Activated CD4-positive, alpha-beta T cell treated with anti-CD3 and anti-CD28 coated beads, Interleukin-2, amount 50 U/mL, for 24 hours (primary cell): ENCODE measurements at regions not wholly inside any gene's neighbourhood (a gene's known extent, or its start where the extent isn't known, plus 50 kb on each side); places are given as distances from the start of the nearest gene placed in this dataset.

Experiments used
- DNase-seq, 2 donors: peaks; one replicate each; pipeline ENCODE4 v3.0.0-alpha.2; 2020; ENCODE audit warnings: low read depth in 1 of 2, low spot score in 1 of 2

- no peak for DNase-seq
Measured at GRCh38 chr12:124459852-124460645, 107.4 kb downstream of the NCOR2 start.

GRCh38 chr12:124458992-124459851 lies 108.2 kb downstream of the NCOR2 start:
- DNase-seq, result no peak

GRCh38 chr12:124458220-124458991 lies 109.0 kb downstream of the NCOR2 start:
- no peak for DNase-seq

GRCh38 chr12:124457287-124458219 lies 109.9 kb downstream of the NCOR2 start:
- DNase-seq, result peak; percentile 16 to 36

- DNase-seq, result no peak
Measured at GRCh38 chr12:124456652-124457152, 110.7 kb downstream of the NCOR2 start.

GRCh38 chr12:124456133-124456651 lies 111.2 kb downstream of the NCOR2 start:
- no peak for DNase-seq

GRCh38 chr12:124455336-124455735 lies 112.1 kb downstream of the NCOR2 start:
- DNase-seq, result no peak

GRCh38 chr12:124454735-124455134 lies 112.7 kb downstream of the NCOR2 start:
- DNase-seq, result no peak

- no peak for DNase-seq
Measured at GRCh38 chr12:124454352-124454725, 113.1 kb downstream of the NCOR2 start.

GRCh38 chr12:124453419-124454351 lies 113.7 kb downstream of the NCOR2 start:
- DNase-seq, result peak; percentile 51 to 70

GRCh38 chr12:124452576-124453331 lies 114.7 kb downstream of the NCOR2 start:
- no peak for DNase-seq

GRCh38 chr12:124451637-124452243 lies 115.7 kb downstream of the NCOR2 start:
- no peak for DNase-seq

GRCh38 chr12:124451016-124451415 lies 116.4 kb downstream of the NCOR2 start:
- no peak for DNase-seq

GRCh38 chr12:124450376-124450750 lies 117.0 kb downstream of the NCOR2 start:
- no peak for DNase-seq

- no peak for DNase-seq
Measured at GRCh38 chr12:124449623-124450375, 117.6 kb downstream of the NCOR2 start.

- DNase-seq, result no peak
Measured at GRCh38 chr12:124448955-124449622, 118.3 kb downstream of the NCOR2 start.
